Mucosa of descending colon (tissue), 3 donors: ENCODE measurements at regions not wholly inside any gene's neighbourhood (a gene's known extent, or its start where the extent isn't known, plus 50 kb on each side); places are given as distances from the start of the nearest gene placed in this dataset.
A peak's percentile ranks its signal among the peaks of the same experiment; 100 is the strongest.

Source experiments
- ATAC-seq: fragments of 200-7000 bp; cut with Tn5 transposase; one replicate; pipeline ENCODE4 v1.9.1; 2020; ENCODE audit warnings: mild to moderate bottlenecking, moderate library complexity
- DNase-seq, 3 donors: peaks; one replicate each; pipeline ENCODE4 v3.0.0-alpha.2; 2020
- H3K36me3 ChIP-seq: fragments of 200-600 bp; one replicate; pipeline ENCODE4 v1.8.0; 2021; ENCODE audit warnings: low read depth, mild to moderate bottlenecking
- H3K4me1 ChIP-seq: fragments of 200-600 bp; one replicate; pipeline ENCODE4 v1.8.0; 2021; ENCODE audit warnings: low read depth, mild to moderate bottlenecking
- H3K4me3 ChIP-seq: fragments of 200-600 bp; one replicate; pipeline ENCODE4 v1.8.0; 2021; ENCODE audit warnings: mild to moderate bottlenecking
- H3K9me3 ChIP-seq: fragments of 200-600 bp; one replicate; pipeline ENCODE4 v1.8.0; 2021; ENCODE audit warnings: mild to moderate bottlenecking
- intact Hi-C, 2 donors: fragments of 100-400 bp; cut with DNase I in 1 of 2; cut with micrococcal nuclease in 1 of 2; formaldehyde crosslinking; loops; one replicate each; pipeline versions ENCODE4 v1.11.0 to v1.11.1; 2022; cut with DNase I, micrococcal nuclease
- TF ChIP-seq, protein P1 (sequence below): fragments of 200-600 bp; IDR thresholded peaks from one replicate; pipeline ENCODE4 v1.8.0; 2022; ENCODE audit warnings: antibody characterized with exemption, mild to moderate bottlenecking
- donor health status: DM: no; HTN: no; CAD: no; lungs with moderate emphysema.
- donor health status: DM: no; HTN: no; CAD: no.
- donor health status: DM: no; HTN: yes; CAD: no.

DNA sequence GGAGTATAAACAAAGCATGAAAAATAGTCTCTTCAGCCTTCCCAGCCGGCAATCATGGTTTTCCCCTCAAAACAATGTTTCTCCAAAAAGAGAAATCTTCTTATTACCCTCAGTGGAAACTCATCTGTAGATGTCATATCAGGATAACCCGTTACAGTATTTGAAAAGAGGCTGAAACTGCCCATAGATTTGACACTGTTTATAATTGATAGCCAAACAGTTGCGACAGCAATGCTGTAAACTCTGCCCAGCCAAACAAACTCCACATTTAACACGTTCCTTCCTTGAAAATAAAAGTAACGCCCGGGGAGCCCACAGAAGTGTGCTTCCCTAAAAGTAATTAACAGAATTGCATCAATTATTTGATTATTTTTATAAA is 201.3 kb upstream of the FOXN3 start:
- intact Hi-C loops = no loop called here
- H3K4me3 ChIP-seq = peak overlapping the region; percentile 45
- TF ChIP-seq, protein P1, sequence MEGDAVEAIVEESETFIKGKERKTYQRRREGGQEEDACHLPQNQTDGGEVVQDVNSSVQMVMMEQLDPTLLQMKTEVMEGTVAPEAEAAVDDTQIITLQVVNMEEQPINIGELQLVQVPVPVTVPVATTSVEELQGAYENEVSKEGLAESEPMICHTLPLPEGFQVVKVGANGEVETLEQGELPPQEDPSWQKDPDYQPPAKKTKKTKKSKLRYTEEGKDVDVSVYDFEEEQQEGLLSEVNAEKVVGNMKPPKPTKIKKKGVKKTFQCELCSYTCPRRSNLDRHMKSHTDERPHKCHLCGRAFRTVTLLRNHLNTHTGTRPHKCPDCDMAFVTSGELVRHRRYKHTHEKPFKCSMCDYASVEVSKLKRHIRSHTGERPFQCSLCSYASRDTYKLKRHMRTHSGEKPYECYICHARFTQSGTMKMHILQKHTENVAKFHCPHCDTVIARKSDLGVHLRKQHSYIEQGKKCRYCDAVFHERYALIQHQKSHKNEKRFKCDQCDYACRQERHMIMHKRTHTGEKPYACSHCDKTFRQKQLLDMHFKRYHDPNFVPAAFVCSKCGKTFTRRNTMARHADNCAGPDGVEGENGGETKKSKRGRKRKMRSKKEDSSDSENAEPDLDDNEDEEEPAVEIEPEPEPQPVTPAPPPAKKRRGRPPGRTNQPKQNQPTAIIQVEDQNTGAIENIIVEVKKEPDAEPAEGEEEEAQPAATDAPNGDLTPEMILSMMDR = no peak
- peak; percentile 51 for ATAC-seq
- no peaks in the 10 kb centered on the region for H3K36me3 ChIP-seq
- H3K9me3 ChIP-seq = no peaks in the 10 kb centered on the region
- DNase-seq = peak in 1 of 3 donors; percentile 47
- H3K4me1 ChIP-seq = peaks cover 4% of the 10 kb centered on the region

DNA sequence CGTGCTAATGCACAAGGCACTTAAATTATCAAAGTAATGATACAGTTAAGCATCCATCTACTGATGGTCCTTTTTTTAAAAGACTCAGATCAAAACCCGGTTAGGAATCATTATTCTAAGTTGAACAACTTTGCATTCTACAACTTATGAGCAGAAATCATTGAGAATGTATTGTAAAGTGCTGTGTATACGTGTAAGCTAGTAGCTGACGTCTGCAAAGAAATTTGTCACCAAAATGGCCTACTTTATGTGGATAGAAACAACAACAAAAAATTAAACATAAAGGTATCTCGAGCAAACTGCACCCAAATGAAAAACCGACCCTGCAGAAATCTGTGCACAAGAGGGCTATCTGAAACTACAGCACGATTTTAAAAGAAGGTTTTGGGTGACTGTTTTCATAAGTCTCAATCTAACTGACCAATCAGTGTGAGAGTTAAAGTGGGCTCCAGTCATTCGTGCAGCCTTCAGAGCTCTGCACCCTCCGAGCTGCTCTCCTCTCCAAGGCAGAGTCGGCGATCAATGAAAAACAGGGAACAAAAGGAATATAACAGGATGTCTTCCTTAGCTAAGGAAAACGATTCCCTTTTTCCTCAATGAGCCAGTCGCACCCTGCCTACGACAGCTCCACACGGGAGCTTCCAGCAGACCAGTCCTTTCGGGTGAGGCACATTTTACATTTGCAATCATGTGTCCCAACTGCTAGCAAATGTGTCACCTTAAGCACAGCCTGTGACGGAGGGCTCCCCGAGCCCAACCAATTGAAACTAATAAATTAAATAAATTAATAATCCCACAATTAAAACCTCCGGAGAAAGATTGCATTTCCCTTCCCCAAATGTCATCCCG is 200.7 kb upstream of the FOXN3 start:
- ATAC-seq (peak; percentile 66), DNase-seq (peak in 2 of 3 donors; percentile 52 to 66)
- Histone ChIP-seq H3K4me3 (peak overlapping the region; percentile 45), H3K36me3 (no peaks in the 10 kb centered on the region), H3K4me1 (peaks cover 4% of the 10 kb centered on the region), H3K9me3 (no peaks in the 10 kb centered on the region)
- TF ChIP-seq, protein P1 = no peak
- intact Hi-C loops = no loop called here

DNA sequence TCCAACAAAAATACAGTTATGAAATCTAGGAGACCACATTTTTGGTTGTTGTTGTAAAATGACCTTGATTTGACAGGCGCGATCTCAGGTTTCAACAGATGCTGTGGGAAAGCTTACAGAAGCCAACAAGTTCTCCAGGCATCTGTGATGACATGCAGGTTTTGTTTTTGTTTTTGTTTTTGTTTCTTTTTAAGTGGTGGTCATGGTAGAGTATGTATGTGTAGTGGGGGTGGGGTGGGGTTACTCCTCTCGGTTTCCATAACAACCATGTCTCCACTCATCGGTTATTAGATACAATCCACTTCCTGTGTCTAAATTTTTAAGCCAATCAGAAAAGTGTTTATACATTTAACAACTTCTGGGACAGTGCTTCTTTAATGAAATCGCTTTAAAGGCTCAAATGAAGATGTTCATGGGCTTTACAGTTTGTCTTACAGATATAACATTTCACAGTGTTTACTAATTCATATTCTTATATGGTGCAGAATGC is 199.9 kb upstream of the FOXN3 start:
- intact Hi-C loops = no loop called here
- H3K36me3 ChIP-seq = no peaks in the 10 kb centered on the region
- peaks cover 4% of the 10 kb centered on the region for H3K4me1 ChIP-seq
- no peaks in the 10 kb centered on the region for H3K9me3 ChIP-seq
- ATAC-seq = peak; percentile 23
- TF ChIP-seq, protein P1 = no peak
- H3K4me3 ChIP-seq = no peak overlapping the region
- peak in 1 of 3 donors; percentile 48 for DNase-seq

DNA sequence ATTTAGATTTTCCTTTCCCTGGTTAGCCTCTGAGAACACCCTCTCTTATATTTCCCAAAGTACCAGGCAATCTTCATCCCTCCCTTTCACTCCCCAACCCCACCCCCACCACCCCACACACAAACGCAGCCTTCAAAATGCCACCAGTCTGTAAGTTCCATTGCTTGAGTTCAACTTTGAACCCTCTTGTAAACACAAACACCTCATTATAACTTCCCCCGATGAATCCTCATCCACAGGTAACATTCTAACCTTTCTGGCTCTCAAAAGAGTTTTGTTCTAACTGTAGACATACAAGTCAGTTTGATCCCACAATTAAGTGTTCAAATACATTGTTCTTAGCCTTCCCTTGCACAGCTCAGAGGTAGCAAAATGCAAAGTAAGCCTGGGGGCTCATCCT is 199.4 kb upstream of the FOXN3 start:
- peaks cover 4% of the 10 kb centered on the region for H3K4me1 ChIP-seq
- H3K4me3 ChIP-seq = no peak overlapping the region
- no peak for DNase-seq
- no peak for ATAC-seq
- TF ChIP-seq, protein P1 = no peak
- no peaks in the 10 kb centered on the region for H3K9me3 ChIP-seq
- no peaks in the 10 kb centered on the region for H3K36me3 ChIP-seq
- intact Hi-C loops = no loop called here

DNA sequence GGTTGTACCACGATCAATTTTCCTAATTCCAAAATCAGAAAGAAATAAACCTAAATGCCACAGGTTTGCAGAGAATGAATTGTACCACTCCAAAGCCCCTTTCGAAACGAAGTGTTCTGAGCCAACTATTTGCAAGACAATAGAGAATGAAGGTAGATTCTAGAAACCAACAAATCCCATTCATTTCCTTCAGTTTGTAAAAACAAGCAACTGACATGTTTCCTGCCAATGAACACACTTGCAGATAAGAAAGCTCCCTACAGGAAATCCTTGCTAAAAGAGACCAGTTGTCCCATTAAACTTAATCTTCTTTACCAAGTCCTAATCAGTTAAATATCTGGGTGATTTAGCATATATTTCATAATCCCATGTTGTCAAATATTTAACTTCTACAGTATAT is 198.4 kb upstream of the FOXN3 start:
- DNase-seq (no peak), ATAC-seq (no peak)
- intact Hi-C loops = no loop called here
- no peaks in the 10 kb centered on the region for H3K36me3 ChIP-seq
- H3K4me1 ChIP-seq = peaks cover 4% of the 10 kb centered on the region
- H3K9me3 ChIP-seq = no peaks in the 10 kb centered on the region
- TF ChIP-seq, protein P1 = no peak
- no peak overlapping the region for H3K4me3 ChIP-seq
